ENCODE measurements at regions not wholly inside any gene's neighbourhood (a gene's known extent, or its start where the extent isn't known, plus 50 kb on each side); places are given as distances from the start of the nearest gene placed in this dataset.
A peak's percentile ranks its signal among the peaks of the same experiment; 100 is the strongest.

DNA sequence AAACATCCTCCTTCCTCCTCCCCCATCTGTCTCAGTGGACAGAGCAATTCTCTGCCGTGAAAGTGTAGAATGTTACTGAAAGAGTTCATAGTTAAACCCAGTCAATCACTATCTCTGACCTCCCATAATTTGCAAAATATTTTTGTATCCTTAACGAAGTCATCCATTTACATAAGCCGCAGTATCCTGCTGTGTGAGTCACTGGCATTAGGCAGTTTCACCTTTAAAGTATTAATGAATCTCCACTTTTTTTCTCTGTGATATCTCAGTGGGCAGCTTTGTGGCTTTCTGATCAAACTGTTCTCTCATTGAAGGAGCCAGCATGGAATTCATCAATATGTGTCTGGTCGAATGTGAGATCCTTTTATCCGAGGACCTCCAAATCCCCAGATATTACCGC lies 678.6 kb upstream of the TENM3 start:
- no peaks in the 10 kb centered on the region for H3K4me1 ChIP-seq (ENCODE audit: insufficient read depth, low read length, poor library complexity, severe bottlenecking)
- DNase-seq (ENCODE audit: low spot score): no peak
- no peak overlapping the region for H3K4me3 ChIP-seq (ENCODE audit: low read depth, low read length, poor library complexity, severe bottlenecking)
- H3K36me3 ChIP-seq (ENCODE audit: insufficient read depth, low read length, poor library complexity, severe bottlenecking): no peaks in the 10 kb centered on the region
- H3K27me3 ChIP-seq (replicated peaks; ENCODE audit: insufficient read depth, low read depth, low read length, poor library complexity): peaks cover 3% of the 10 kb centered on the region
- ChIA-PET CTCF (no interaction called here), POLR2A (ENCODE audit: low non-redundant PET) (no interaction called here)
- H3K27ac ChIP-seq (ENCODE audit: low read depth, low read length, poor library complexity, severe bottlenecking): no peak overlapping the region
- intact Hi-C loops (cut with micrococcal nuclease; ENCODE audit: unreplicated experiment): loop anchor here (10.0 kb wide), 2 partner anchors 880 to 1240 kb away; no protein-coding TSS in a partner anchor
- no peak for TF ChIP-seq EZH2 (IDR thresholded peaks at IDR 0.05; ENCODE audit: borderline replicate concordance, low read depth, low read length, poor library complexity, severe bottlenecking)
- TF ChIP-seq, protein P1, sequence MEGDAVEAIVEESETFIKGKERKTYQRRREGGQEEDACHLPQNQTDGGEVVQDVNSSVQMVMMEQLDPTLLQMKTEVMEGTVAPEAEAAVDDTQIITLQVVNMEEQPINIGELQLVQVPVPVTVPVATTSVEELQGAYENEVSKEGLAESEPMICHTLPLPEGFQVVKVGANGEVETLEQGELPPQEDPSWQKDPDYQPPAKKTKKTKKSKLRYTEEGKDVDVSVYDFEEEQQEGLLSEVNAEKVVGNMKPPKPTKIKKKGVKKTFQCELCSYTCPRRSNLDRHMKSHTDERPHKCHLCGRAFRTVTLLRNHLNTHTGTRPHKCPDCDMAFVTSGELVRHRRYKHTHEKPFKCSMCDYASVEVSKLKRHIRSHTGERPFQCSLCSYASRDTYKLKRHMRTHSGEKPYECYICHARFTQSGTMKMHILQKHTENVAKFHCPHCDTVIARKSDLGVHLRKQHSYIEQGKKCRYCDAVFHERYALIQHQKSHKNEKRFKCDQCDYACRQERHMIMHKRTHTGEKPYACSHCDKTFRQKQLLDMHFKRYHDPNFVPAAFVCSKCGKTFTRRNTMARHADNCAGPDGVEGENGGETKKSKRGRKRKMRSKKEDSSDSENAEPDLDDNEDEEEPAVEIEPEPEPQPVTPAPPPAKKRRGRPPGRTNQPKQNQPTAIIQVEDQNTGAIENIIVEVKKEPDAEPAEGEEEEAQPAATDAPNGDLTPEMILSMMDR (conservative IDR thresholded peaks at IDR 0.05; ENCODE audit: low read depth, low read length): no peak
- no TSS peak for BruUV-seq (replicated peaks)
- no peaks in the 10 kb centered on the region for H3K9me3 ChIP-seq (ENCODE audit: low read depth, low read length, poor library complexity, severe bottlenecking)

DNA sequence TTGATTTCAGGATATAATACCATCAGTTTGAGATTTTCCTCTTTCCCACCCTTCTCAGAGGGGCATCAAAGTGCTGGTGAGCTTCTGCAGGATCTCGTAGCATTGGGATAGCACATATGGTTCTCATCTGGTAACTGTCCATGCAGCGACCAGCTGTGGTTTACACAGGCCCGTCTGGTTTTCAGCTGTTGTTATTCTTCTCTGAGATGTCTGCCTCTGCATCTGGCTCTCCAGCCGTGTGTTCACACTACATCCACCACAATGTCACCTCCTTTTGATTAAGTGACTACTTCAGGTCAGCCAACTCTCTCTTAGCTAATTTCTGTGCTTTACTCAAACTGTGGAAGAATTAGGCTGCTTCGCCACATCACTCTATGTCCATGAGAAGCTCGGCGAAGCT lies 676.7 kb upstream of the TENM3 start:
- Histone ChIP-seq H3K9me3 (ENCODE audit: low read depth, low read length, poor library complexity, severe bottlenecking) (no peaks in the 10 kb centered on the region), H3K27me3 (replicated peaks; ENCODE audit: insufficient read depth, low read depth, low read length, poor library complexity) (peaks cover 3% of the 10 kb centered on the region), H3K4me1 (ENCODE audit: insufficient read depth, low read length, poor library complexity, severe bottlenecking) (no peaks in the 10 kb centered on the region), H3K4me3 (ENCODE audit: low read depth, low read length, poor library complexity, severe bottlenecking) (no peak overlapping the region), H3K27ac (ENCODE audit: low read depth, low read length, poor library complexity, severe bottlenecking) (no peak overlapping the region), H3K36me3 (ENCODE audit: insufficient read depth, low read length, poor library complexity, severe bottlenecking) (no peaks in the 10 kb centered on the region)
- POLR2A ChIA-PET (ENCODE audit: low non-redundant PET): no interaction called here
- DNase-seq (ENCODE audit: low spot score): no peak
- TF ChIP-seq EZH2 (IDR thresholded peaks at IDR 0.05; ENCODE audit: borderline replicate concordance, low read depth, low read length, poor library complexity, severe bottlenecking): no peak
- TF ChIP-seq, protein P1 (conservative IDR thresholded peaks at IDR 0.05; ENCODE audit: low read depth, low read length): no peak
- no TSS peak for BruUV-seq (replicated peaks)
- intact Hi-C loops (cut with micrococcal nuclease; ENCODE audit: unreplicated experiment): loop anchor here (10.0 kb wide), 2 partner anchors 878 to 1238 kb away; no protein-coding TSS in a partner anchor
- CTCF ChIA-PET: no interaction called here

DNA sequence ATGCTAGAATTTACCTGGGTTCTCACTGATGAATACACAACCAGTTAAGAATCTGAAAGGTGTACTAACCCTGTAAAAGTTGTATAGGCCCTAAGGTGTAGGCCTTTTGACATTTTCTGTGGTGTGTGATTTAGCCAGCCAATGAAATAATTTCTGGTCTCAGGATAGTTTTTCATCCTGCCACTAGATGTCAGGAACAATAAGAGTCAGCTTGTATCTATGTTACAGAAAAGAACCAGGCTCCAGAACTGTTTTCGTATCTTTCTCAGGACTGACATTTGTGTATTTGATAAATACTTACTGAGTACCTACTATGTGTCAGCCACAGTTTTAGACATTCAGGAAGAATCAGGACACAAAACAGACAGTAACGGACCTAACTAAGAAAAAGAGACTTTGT lies 673.6 kb upstream of the TENM3 start:
- DNase-seq (ENCODE audit: low spot score): peak; percentile 51
- no peaks in the 10 kb centered on the region for H3K4me1 ChIP-seq (ENCODE audit: insufficient read depth, low read length, poor library complexity, severe bottlenecking)
- H3K4me3 ChIP-seq (ENCODE audit: low read depth, low read length, poor library complexity, severe bottlenecking): no peak overlapping the region
- no peaks in the 10 kb centered on the region for H3K9me3 ChIP-seq (ENCODE audit: low read depth, low read length, poor library complexity, severe bottlenecking)
- POLR2A ChIA-PET (ENCODE audit: low non-redundant PET): no interaction called here
- CTCF ChIA-PET: interaction anchor here (0.6 kb wide), 1 partner anchor 1418 kb away, joined by 3 read pairs; no protein-coding TSS in a partner anchor
- H3K27me3 ChIP-seq (replicated peaks; ENCODE audit: insufficient read depth, low read depth, low read length, poor library complexity): peaks cover 29% of the 10 kb centered on the region
- TF ChIP-seq, protein P1 (conservative IDR thresholded peaks at IDR 0.05; ENCODE audit: low read depth, low read length): peak; percentile 67
- TF ChIP-seq EZH2 (IDR thresholded peaks at IDR 0.05; ENCODE audit: borderline replicate concordance, low read depth, low read length, poor library complexity, severe bottlenecking): no peak
- intact Hi-C loops (cut with micrococcal nuclease; ENCODE audit: unreplicated experiment): loop anchor here (10.0 kb wide), 2 partner anchors 875 to 1235 kb away; no protein-coding TSS in a partner anchor
- H3K27ac ChIP-seq (ENCODE audit: low read depth, low read length, poor library complexity, severe bottlenecking): no peak overlapping the region
- H3K36me3 ChIP-seq (ENCODE audit: insufficient read depth, low read length, poor library complexity, severe bottlenecking): no peaks in the 10 kb centered on the region
- BruUV-seq (replicated peaks): no TSS peak
